ENCODE measurements at regions not wholly inside any gene's neighbourhood (a gene's known extent, or its start where the extent isn't known, plus 50 kb on each side); places are given as distances from the start of the nearest gene placed in this dataset.
"Not testable (repeated sequence)": the region's sequence is repeated elsewhere in the genome, so short reads cannot be mapped to it uniquely, and the experiment has no call there.

- not testable (repeated sequence) for H3K27ac ChIP-seq (ENCODE audit: low read length); H4K20me1 ChIP-seq (ENCODE audit: insufficient read depth, low read depth, low read length); H3K27me3 ChIP-seq (ENCODE audit: low read length); H3K9me3 ChIP-seq (ENCODE audit: low read length); H3K79me2 ChIP-seq (ENCODE audit: low read length); H3K4me1 ChIP-seq (ENCODE audit: low read length); H3K9me2 ChIP-seq (replicated peaks; ENCODE audit: insufficient read depth, low read length); H2AFZ ChIP-seq (ENCODE audit: low read length); H3K36me3 ChIP-seq (ENCODE audit: insufficient read depth, low read length)
- Histone ChIP-seq H3K4me3 (ENCODE audit: low read length) (peak overlapping the region; percentile 61; the same call in 1 of the 2 replicates), H3K4me2 (ENCODE audit: low read depth, low read length, poor library complexity, severe bottlenecking) (peak overlapping the region; percentile 47), H3K9ac (ENCODE audit: low read length) (peak overlapping the region; percentile 56; the same call in 1 of the 2 replicates)
- peak; percentile 41 for DNase-seq
Observed at GRCh38 chr15:32536507-32537172, 56.6 kb upstream of the GOLGA8N start.

- H3K9me3 ChIP-seq (ENCODE audit: low read length); H3K4me3 ChIP-seq (ENCODE audit: low read length); H3K9me2 ChIP-seq (replicated peaks; ENCODE audit: insufficient read depth, low read length); H3K4me1 ChIP-seq (ENCODE audit: low read length); H2AFZ ChIP-seq (ENCODE audit: low read length); H3K4me2 ChIP-seq (ENCODE audit: low read depth, low read length, poor library complexity, severe bottlenecking); H3K36me3 ChIP-seq (ENCODE audit: insufficient read depth, low read length); H3K79me2 ChIP-seq (ENCODE audit: low read length); H3K27ac ChIP-seq (ENCODE audit: low read length); DNase-seq; H4K20me1 ChIP-seq (ENCODE audit: insufficient read depth, low read depth, low read length); H3K9ac ChIP-seq (ENCODE audit: low read length); H3K27me3 ChIP-seq (ENCODE audit: low read length): not testable (repeated sequence)
Observed at GRCh38 chr15:32536057-32536493, 57.2 kb upstream of the GOLGA8N start.

GRCh38 chr15:32535150-32535898 is 57.9 kb upstream of the GOLGA8N start:
- not testable (repeated sequence) for H4K20me1 ChIP-seq (ENCODE audit: insufficient read depth, low read depth, low read length); H3K9me2 ChIP-seq (replicated peaks; ENCODE audit: insufficient read depth, low read length); DNase-seq; H3K27me3 ChIP-seq (ENCODE audit: low read length); H3K4me2 ChIP-seq (ENCODE audit: low read depth, low read length, poor library complexity, severe bottlenecking); H3K9ac ChIP-seq (ENCODE audit: low read length); H3K9me3 ChIP-seq (ENCODE audit: low read length); H3K79me2 ChIP-seq (ENCODE audit: low read length); H2AFZ ChIP-seq (ENCODE audit: low read length); H3K4me3 ChIP-seq (ENCODE audit: low read length); H3K4me1 ChIP-seq (ENCODE audit: low read length); H3K36me3 ChIP-seq (ENCODE audit: insufficient read depth, low read length); H3K27ac ChIP-seq (ENCODE audit: low read length)

GRCh38 chr15:32522900-32523299 is 67.5 kb upstream of the GOLGA8O start:
- not testable (repeated sequence) for H2AFZ ChIP-seq (ENCODE audit: low read length); H3K27me3 ChIP-seq (ENCODE audit: low read length); H3K36me3 ChIP-seq (ENCODE audit: insufficient read depth, low read length); H3K79me2 ChIP-seq (ENCODE audit: low read length); DNase-seq; H3K27ac ChIP-seq (ENCODE audit: low read length); H3K4me3 ChIP-seq (ENCODE audit: low read length); H4K20me1 ChIP-seq (ENCODE audit: insufficient read depth, low read depth, low read length); H3K9me3 ChIP-seq (ENCODE audit: low read length); H3K4me1 ChIP-seq (ENCODE audit: low read length); H3K4me2 ChIP-seq (ENCODE audit: low read depth, low read length, poor library complexity, severe bottlenecking); H3K9me2 ChIP-seq (replicated peaks; ENCODE audit: insufficient read depth, low read length); H3K9ac ChIP-seq (ENCODE audit: low read length)

- DNase-seq; H3K36me3 ChIP-seq (ENCODE audit: insufficient read depth, low read length); H3K4me2 ChIP-seq (ENCODE audit: low read depth, low read length, poor library complexity, severe bottlenecking); H3K9me3 ChIP-seq (ENCODE audit: low read length); H3K9ac ChIP-seq (ENCODE audit: low read length); H2AFZ ChIP-seq (ENCODE audit: low read length); H3K27ac ChIP-seq (ENCODE audit: low read length); H4K20me1 ChIP-seq (ENCODE audit: insufficient read depth, low read depth, low read length); H3K27me3 ChIP-seq (ENCODE audit: low read length); H3K4me3 ChIP-seq (ENCODE audit: low read length); H3K9me2 ChIP-seq (replicated peaks; ENCODE audit: insufficient read depth, low read length); H3K79me2 ChIP-seq (ENCODE audit: low read length); H3K4me1 ChIP-seq (ENCODE audit: low read length): not testable (repeated sequence)
Observed at GRCh38 chr15:32522421-32522820, 67.0 kb upstream of the GOLGA8O start.

- not testable (repeated sequence) for DNase-seq; H3K27me3 ChIP-seq (ENCODE audit: low read length); H3K4me3 ChIP-seq (ENCODE audit: low read length); H3K36me3 ChIP-seq (ENCODE audit: insufficient read depth, low read length); H3K9me3 ChIP-seq (ENCODE audit: low read length); H3K9me2 ChIP-seq (replicated peaks; ENCODE audit: insufficient read depth, low read length); H3K9ac ChIP-seq (ENCODE audit: low read length); H3K27ac ChIP-seq (ENCODE audit: low read length); H4K20me1 ChIP-seq (ENCODE audit: insufficient read depth, low read depth, low read length); H2AFZ ChIP-seq (ENCODE audit: low read length); H3K79me2 ChIP-seq (ENCODE audit: low read length); H3K4me1 ChIP-seq (ENCODE audit: low read length); H3K4me2 ChIP-seq (ENCODE audit: low read depth, low read length, poor library complexity, severe bottlenecking)
Observed at GRCh38 chr15:32518976-32519375, 63.5 kb upstream of the GOLGA8O start.

- not testable (repeated sequence) for H3K9me3 ChIP-seq (ENCODE audit: low read length); H4K20me1 ChIP-seq (ENCODE audit: insufficient read depth, low read depth, low read length); H3K27ac ChIP-seq (ENCODE audit: low read length); H3K4me3 ChIP-seq (ENCODE audit: low read length); H2AFZ ChIP-seq (ENCODE audit: low read length); H3K4me2 ChIP-seq (ENCODE audit: low read depth, low read length, poor library complexity, severe bottlenecking); H3K9ac ChIP-seq (ENCODE audit: low read length); H3K36me3 ChIP-seq (ENCODE audit: insufficient read depth, low read length); H3K27me3 ChIP-seq (ENCODE audit: low read length); DNase-seq; H3K9me2 ChIP-seq (replicated peaks; ENCODE audit: insufficient read depth, low read length); H3K4me1 ChIP-seq (ENCODE audit: low read length); H3K79me2 ChIP-seq (ENCODE audit: low read length)
Observed at GRCh38 chr15:32518013-32518412, 62.6 kb upstream of the GOLGA8O start.

GRCh38 chr15:32516954-32517353 is 61.5 kb upstream of the GOLGA8O start:
- H3K9ac ChIP-seq (ENCODE audit: low read length); H3K9me3 ChIP-seq (ENCODE audit: low read length); H3K4me3 ChIP-seq (ENCODE audit: low read length); DNase-seq; H2AFZ ChIP-seq (ENCODE audit: low read length); H3K27ac ChIP-seq (ENCODE audit: low read length); H4K20me1 ChIP-seq (ENCODE audit: insufficient read depth, low read depth, low read length); H3K79me2 ChIP-seq (ENCODE audit: low read length); H3K27me3 ChIP-seq (ENCODE audit: low read length); H3K4me2 ChIP-seq (ENCODE audit: low read depth, low read length, poor library complexity, severe bottlenecking); H3K36me3 ChIP-seq (ENCODE audit: insufficient read depth, low read length); H3K9me2 ChIP-seq (replicated peaks; ENCODE audit: insufficient read depth, low read length); H3K4me1 ChIP-seq (ENCODE audit: low read length): not testable (repeated sequence)
